NCI-H2029 (cell line): ENCODE measurements at regions not wholly inside any gene's neighbourhood (a gene's known extent, or its start where the extent isn't known, plus 50 kb on each side); places are given as distances from the start of the nearest gene placed in this dataset.

Experiments
- DNase-seq: peaks from one replicate; lab custom pipeline; 2025; lab: John Stamatoyannopoulos, UW

DNA sequence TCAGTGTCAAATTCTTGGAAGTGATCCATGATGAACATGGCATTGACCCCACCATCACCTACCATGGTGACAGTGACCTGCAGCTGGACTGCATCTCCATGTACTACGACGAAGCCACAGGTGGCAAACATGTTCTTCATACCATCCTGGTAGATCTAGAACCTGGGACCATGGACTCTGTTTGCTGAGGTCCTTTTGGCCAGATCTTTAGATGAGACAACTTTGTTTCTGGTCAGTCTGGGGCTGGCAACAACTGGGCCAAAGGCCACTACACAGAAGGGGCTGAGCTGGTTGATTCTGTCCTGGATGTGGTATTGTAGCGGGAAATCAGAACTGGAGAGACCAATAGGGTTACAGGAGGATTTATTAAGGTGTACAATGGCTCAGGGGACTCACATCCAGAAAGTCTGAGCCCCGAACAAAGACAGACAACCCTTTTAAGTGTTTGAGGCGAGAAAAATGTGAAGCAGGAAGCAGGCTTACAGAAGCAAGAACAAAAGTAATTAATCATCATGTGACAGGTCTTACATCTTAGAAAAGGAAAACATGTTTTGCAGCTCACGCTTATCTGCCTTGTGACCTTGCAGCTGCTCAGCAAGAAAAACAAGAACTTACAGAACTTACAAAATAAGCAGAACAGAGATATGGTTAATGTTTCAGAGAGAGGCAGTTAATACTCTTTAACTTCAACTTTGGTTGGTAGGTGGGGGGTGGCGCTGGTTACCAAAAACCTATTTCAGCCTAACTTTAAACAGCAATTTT is 58.8 kb upstream of the MOCS1 start:
- DNase-seq: no peak
